ENCODE measurements at regions not wholly inside any gene's neighbourhood (a gene's known extent, or its start where the extent isn't known, plus 50 kb on each side); places are given as distances from the start of the nearest gene placed in this dataset.

DNA sequence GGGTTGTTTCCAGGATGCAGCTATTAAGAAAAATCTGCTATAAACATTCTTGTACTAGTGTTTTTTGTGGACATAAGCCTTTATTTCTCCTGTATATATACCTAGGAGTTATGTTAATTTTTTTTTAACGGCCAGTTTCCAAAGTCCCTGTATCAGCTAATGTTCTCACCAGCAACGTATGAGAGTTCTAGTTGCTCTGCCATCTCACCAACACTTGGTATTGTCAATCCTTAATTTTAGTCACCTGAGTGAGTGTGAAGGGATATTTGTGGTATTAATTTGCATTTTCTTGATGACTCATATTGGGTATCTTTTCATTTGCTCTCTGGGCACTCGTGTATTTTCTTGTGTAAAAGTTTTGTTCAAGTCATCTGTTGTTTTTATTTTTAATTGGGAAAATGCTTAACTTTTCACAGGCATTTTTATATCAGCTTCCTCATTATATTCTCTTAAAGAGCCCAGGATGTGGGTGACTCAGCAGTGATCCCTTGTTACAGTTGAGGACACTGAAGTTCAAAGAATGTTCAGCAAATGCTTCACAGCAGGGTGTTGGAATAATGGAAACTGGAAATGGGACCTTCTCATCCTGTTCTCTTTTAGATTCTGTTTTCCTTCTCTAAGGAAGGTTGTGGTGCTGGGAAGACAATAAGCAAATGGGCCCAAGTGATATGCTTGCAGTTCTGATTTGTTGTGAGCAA, 176.3 kb upstream of the PRNP start:
- FAIRE-seq = no peak

DNA sequence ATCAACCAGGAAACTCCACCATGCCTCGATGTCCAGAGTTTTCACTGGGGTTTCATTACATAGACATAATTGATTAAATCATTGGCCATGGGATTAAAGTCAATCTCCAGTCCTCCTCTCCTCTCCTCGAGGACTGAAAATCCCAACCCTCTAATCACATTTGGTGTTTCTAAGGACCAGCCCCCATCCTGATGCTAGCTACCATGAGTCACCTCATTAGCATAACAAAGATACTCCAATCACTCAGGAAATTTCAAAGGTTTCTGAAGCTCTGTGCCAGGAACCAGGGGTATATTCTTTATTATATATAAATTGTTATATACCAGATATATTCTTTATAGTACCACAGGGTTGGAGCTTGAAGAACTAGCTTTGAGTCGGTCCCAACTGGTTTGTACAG, 177.5 kb upstream of the PRNP start:
- no peak for FAIRE-seq

DNA sequence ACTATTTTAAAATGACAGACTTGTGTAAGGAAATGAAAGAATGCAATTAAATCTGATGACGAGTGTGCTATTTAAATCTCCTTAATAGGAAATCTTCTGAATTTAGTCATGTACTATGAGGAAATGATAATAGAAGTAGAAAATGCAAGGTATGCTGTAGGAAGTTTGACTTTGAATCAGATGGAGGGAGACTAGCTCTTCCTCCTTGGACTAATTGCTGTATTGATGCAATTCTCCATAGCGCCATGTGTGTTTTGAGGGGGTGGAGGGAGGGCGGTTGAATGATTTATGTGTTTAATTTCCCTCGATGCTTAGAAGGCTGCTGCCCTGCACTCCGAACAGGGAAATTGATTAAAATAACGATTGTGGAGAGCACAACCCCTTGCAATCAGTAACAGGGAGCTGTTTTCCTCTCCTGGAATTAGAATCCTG, 179.0 kb upstream of the PRNP start:
- no peak for FAIRE-seq

DNA sequence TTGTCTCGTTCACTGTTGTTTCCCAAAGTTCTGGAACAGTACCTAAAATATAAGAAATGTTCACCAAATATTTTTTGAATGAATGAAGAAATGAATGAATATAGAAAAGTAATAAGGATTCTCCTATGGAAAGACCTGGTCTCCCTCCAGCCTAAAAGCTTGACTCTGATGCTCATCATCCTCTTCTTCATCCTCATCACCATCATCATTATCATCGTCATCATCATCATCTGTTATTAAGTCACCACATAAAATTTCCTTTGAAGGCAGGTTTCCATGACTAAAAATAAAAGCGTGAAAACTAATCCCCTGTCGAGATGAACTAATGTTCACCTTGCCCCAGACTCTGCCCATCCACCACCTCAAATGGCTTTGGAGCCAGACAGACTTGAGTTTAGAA, 181.4 kb upstream of the PRNP start:
- no peak for FAIRE-seq

DNA sequence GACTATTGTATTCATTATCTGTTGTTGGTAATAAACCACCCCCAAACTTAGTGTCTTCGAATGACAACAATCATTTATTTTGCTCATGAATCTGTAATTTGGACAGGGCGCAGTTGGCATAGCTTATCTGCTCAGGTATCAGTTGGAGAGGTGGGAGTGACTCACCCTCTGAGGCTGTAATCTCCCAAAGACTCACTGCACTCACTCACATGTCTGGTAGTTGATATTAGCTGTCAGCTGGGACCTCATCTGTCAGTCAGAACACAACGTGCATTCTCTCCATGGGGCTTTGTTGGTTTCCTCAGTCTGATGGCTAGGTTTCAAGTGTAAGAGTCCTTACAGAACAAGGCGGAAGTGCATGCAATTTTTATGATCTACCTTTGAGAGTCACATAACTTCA, 183.5 kb upstream of the PRNP start:
- no peak for FAIRE-seq

DNA sequence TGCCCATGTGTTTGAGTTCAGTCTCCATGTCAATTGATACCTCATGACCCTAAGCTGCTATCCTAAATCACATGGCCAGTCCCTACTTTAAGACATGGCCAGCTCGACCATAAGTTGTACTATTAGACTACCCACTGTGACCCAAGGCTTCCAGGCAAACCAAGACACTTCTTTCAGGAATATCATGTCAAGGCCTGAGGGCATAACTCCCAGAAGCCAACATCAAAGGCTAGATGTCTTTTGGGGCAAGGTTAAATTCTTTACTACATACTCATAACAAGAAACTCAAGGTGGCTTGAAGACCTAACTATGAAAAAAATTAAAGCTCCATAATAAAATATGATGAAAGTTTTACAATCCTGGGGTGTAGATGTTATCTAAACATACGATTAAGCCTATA, 192.9 kb upstream of the PRNP start:
- no peak for FAIRE-seq

DNA sequence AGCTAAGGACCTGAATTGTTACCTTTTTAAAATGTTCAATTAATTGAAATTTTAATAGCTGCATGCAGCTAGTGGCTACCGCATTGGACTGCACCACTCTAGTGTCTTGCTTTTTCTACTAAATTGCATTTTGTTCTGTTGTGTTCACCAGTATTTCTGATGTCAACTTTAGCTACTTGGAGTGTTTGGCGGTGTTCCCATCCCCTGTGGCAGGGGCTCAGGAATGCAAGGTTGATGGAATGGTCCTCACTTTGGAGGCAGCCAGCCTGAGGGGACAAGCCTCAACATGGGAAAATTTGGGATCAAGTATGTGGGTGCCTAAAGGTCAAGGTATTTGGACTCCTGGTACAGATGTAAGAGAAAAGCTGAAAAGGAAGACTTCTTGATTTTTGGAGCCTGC, 194.6 kb upstream of the PRNP start:
- FAIRE-seq = no peak

DNA sequence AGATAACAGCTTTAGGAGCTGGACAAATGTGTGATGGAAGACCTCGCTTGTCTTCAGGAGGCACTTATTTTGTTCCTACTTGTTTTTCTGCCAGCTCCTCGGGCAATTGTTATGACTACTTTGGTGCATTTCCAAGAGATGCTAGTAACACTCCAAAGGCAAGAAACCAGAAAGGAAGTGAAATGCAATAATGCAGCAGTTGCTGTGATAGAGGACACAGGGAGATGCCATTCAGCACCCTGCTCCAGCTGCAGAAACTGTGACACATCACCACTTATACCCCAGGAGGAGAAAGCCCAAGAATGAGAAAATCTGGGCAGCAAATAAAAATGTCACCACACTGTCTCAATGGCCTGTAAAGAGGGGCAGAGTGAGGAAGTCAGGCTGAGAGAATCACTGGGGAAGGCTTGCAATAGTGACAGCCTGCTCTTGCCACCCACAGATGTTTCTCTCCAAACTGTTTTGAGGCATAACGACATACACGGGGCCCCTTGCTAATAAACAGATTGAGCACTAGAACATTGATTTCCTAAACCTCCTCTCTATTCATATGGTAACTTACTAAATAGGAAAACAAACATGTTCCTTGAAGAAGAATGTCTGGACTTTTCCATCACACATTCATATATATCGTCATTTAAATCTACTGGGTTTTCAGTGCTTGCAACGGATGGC, 195.5 kb upstream of the PRNP start:
- FAIRE-seq = no peak

DNA sequence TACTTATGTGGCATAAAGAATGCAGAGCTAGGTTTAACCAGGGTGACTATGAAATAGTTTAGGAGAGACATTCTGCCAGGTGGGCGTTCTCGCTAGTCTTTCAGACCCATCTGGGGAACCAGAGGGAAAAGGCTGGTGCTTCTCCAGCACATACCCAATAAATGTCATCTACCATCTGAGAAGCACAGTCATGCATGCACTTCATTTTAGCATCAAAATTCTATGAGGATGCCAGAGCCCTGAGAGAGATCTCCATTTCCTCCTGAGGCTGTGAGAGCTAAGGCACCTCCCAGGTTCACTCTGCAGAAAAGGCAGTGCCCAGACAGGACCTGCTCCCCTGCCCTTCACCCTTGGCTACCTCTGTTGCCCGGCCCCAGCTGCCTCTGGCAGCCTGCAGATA, 196.2 kb upstream of the PRNP start:
- no peak for FAIRE-seq

DNA sequence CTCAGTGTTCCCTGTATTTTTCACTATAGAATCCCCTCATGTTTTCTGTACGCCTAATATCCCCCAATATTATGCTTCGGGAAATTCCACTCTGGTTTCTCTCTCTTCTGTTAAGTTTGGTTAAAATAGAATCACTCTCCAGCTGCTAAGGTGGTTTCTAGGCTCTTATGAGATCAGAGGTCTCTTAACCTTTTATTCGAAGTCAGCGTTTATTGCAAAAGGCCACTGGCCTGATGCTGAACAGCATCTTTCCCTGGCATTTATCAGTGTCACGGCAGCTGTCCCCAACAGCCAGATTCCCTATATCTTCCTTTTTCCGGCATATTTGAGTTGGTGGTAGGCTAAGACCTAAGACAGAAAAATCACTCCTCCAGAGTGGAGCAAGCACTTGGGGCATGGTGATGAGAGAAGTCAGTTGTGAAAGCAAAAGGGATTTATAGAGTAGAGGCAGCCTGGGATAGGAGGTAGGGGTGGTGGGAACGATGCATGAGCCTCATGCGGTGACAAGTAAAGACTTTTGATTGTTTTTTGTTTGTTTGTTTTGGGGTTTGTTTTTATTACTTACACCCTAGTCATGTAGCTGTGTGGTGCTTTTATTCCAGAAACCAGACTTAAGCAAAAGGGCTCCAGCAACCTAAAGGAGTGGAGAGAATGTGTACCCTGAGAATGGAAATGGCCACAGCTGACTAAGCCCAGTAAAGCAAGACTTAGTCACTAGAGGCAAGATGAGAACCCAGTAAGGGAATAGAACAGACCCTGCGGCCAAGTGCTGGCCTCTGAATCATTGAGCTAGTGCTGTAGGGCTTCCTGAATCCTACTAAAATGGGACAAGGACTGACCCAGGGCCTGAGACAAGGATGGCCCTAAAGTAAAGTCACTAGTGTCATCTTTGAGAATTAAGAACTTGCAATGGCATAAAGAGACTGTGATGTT, 197.6 kb upstream of the PRNP start:
- no peak for FAIRE-seq

DNA sequence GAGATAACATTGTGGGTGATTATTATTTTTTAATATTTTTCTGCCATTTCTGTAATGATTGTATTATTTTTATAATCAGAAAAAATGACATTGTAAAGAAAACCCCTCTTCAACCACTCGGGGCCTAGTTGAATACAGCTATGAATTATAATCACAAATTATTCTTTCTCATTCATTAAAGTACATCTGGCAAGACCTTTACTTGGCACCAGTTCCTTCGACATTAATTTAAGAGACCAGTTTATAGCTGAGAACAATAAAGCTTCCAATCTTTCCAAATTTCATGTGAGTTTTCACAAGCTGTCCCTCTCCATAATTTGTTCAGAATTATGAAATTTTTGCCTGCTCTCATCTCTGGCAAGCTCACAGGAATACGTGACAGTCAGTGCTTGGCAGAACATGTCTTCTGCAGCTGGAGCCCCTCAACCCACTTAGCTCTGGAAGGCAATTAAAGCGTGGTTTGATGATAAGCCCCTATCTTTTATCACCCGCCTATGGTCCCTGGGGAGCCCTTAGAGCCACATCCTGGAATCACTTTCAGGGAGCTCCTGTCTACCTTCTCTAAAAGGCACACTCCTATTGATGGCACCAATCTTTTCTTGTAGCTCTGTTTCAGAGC, 201.8 kb upstream of the PRNP start:
- no peak for FAIRE-seq

DNA sequence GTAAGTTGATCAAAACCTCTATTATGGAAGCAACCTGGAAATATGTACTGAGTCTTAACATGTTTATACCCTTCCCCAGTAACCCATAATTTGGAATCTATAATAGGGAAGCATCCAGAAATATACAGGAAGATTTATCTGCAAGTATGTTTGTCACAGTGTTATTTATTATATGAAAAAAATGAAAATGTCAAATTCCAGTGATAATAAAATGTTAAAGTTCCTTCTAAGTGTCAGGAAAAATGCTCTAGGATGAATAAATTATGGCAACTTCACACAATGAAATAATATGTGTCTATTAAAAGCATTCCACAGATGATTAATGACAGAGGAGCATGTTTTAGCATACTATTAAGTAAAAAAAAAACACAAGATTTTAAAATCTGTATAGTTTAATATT, 202.3 kb upstream of the PRNP start:
- FAIRE-seq = no peak

DNA sequence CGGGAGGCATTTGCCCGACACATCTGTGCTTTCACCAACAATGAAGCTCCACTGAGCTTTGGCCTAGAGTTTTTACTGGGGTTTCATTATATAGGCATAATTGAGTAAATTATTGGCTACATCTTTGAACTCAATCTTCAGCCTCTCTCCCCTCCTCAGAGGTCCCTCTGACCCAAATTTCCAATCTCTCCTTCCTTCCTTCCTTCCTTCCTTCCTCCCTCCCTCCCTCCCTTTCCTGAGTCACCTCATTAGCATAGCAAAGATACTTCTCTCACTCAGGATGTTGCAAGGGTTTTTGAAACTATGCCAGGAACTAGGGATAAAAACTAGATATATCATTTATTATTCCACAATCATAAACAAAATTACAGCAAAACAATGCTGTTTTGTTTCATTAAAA, 202.8 kb upstream of the PRNP start:
- FAIRE-seq = no peak

DNA sequence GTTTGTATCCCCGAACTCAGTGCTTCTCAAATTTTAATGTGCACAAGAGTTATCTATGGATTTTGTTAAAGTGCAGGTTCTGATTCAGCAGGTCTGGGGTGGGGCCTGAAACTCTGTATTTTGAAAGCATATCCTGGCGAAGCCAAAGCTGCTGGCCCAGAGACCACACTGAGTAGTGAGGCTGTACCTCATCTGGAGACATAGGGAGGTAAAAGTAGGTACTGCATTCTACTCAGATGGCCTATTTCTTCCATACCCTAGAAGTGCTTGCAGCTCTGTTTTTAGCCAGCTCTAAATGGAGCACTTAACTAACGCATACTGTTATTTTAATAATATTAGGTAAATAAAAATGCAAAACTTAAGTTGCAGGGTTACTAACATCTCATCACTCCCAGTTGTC, 206.2 kb upstream of the PRNP start:
- no peak for FAIRE-seq

DNA sequence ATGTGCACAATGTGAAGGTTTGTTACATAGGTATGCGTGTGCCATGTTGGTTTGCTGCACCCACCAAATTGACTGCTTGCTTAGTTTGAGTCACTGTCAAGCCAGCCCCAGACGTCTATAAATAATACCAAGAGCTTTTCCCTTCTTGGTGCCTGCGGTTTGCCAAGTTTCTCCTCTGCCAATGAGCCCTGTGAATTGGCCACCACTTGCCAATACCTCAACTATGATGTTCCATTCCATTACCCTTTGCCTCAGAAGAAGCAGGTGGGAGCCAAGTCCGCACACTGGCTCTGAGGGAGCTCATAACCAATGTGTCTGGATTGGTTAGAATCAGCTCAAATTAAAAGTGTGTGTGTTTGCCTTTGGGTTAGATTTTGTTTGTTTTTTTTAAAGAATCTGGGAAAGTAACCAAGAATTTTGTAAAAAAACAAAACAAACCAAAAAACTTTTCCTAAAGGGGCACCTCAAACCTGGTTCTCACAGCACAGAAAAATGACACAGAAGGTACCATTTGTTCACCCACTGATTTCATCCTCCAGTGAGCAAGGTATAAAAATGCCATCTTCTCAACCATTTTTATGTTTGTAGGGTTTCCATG, 209.3 kb upstream of the PRNP start:
- FAIRE-seq = no peak

DNA sequence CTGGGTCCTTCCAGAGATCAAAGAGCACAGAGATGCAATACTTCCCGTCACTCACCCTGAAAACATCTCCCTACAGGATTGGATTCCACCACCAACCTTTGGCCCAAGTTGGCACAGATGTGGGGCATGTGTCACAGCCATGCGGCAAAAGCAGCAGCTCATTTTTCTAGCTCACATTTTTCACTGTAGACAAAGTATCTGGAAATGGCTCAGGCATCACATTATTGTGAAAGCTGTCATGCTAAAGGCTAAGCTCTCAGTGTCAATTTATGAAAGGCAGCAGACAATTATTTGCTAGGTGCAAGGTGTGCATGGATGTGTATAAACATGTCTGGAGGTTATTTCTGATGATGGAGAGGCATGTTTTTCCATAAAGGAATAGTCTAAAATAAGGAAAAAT, 213.3 kb upstream of the PRNP start:
- FAIRE-seq = no peak

DNA sequence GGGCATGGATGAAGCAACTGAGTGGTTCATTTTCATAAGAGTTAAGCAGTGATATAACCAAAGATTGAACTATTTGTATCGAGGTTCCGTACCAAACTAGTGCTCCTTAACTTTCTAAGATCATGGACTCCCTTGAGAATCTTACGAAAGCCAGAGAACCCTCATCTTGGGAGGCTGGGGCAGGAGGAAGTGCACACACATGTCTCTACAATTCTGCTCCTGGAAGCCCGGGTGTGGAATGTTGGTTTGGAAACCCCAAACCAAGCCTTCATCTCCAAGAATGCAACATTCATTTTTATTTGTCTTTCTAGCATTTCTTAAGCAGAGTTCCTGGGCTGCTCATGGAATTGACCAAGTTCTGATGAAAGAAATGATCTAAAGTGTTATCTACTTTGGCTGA, 215.0 kb upstream of the PRNP start:
- no peak for FAIRE-seq

DNA sequence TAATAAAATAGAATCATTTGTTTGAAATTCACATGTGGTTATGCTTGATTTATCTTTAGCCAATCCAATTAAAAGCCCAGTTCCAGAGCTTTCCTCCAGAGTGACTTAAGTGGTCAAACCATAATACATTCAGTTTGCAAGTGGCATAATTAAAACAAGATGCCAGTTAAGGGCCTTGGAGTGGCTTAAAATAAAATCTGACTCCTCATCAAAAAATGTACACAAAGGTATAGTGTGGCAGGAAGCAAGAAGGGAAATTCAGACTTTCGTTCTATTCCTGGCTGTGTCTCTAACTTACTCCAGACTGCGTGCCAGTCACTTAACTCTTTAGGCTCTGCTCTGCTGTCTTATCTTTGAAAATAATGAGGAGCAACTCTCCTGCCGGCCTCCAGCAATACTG, 215.9 kb upstream of the PRNP start:
- FAIRE-seq = no peak

DNA sequence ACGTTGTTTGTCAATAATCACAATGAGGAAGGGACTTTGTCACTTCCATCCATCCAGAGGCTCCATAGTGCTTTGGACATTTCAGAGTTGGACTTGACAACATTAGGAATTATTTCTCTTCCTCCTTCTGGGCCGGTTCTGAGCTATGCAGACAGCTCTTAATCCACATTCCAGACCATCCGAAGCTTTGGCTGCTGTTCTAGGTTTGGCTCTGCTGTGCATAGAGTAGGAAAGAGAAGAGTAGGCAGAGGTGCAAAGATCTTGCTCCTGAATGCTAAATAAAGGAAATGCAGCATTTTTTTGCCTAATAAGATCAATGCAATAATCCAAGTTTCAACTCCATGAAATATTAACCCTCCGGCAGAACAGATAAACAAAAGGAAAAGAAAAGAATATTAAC, 216.3 kb upstream of the PRNP start:
- no peak for FAIRE-seq

DNA sequence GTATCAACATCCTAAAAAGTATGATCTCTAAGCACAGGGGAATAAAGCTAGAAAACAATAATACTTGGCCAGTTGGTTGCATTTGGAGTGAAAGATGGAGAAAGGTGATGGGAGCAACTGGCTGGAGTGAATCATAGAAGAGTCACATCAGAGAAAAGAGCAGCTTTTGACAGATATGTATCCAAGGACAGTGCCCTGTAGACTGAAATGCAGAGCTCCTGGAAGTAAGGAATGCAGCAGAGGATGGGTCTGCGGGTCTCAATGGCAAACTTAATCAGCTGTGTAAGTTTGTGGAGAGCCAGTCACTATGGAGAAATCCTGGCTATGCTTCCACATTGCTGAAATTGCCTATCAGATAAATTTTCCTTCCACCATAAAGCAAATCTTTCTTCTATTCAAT, 218.1 kb upstream of the PRNP start:
- no peak for FAIRE-seq

DNA sequence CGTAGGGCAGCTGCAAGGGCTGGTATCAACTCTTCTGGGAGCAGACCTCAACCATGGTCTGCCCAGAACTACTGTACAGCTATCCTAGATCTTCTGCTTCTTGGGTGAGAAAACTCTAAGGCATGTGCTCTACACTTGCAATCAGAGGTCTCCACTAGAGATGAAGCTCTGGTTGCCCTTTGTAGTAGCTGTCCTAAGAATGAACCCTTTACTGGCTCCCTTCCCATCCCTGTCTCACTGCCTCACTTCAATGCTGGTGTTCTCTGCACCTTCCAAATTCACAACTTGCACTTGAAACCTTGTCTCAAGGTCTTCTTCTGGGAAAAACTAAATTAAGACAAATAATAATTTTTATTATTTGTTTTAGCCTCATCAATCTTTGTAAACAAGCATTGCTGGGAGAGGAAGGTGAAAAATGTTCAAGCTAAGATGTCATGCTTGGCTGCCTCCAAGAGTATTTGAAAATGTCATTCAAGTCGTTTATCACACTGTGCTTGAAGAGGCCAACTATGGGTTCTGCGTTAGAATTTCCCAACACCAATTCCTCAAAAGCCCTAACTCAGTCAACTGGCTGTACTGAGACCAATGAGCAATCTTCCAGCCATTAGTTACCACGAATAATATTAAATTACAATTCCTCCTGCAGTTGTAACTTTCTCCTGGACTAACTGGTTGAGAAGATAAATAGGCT, 216.9 kb upstream of the ADRA1D start:
- no peak for FAIRE-seq

DNA sequence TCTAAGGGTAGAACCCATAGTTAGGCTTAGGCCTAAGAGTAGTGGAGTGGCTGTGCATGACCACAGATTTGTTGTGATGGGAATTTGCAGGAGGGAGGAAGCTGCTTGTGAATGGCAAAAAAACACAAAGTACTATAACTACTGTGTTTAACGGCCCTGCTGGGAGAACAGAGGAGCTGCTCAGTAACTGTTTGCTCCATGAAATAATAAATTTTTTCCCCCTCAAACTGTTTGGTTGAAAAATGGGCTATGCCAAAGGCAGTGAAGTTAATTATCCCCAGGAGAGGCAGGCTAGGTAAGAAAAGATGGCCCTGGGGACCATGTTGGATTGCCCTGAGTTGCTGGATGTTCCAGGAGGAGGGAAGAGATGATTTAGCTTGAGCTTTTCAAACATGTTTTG, 216.1 kb upstream of the ADRA1D start:
- FAIRE-seq = no peak

Measured in islet of Langerhans (tissue), 1 donor.